Stimulated activated CD4-positive, alpha-beta T cell treated with anti-CD3 and anti-CD28 coated beads, Interleukin-4, amount 100 ng/mL, for 48 hours (primary cell): ENCODE measurements at regions not wholly inside any gene's neighbourhood (a gene's known extent, or its start where the extent isn't known, plus 50 kb on each side); places are given as distances from the start of the nearest gene placed in this dataset.

Source experiments
- DNase-seq, 2 donors: peaks; one replicate each; pipeline ENCODE4 v3.0.0-alpha.2; 2020; ENCODE audit warnings: low read depth in 2 of 2

DNA sequence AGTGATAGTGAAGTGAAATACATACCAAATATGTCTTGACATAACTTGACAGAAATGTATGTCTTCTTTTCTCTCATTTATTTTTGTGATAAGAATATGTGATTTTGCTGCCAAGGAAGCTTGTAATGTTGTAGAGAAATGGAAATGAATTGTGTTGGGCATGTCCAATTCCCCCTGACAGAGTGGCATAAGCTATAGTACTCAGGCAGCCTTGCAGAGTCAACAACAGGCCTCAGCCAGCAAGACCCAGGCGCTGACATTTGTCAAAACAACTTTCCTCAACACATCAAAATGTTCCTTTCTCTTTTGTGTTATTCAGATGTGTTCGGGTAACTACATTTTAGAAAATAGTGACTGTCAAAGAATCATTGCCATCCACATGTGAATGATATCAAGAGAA lies 538.1 kb upstream of the ATP11B start:
- DNase-seq: no peak

DNA sequence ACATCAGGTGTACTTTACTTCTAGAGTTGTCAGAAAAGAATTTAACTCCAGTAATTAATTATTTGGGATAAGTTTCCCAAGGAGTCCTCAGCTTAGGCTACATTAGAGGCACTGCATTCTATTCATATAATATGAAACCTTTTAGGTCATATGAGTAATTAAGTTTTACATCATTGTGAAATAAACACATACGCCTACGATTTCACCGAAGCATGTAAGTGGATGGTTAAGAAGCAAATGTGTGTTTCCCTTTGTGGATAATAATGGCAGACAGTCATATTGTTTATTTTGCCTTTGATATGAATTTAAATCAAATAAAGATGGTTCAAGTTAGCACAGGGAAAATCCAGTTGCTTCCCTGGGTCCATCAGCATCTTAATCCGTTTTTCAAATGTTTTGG lies 535.9 kb upstream of the ATP11B start:
- no peak for DNase-seq

DNA sequence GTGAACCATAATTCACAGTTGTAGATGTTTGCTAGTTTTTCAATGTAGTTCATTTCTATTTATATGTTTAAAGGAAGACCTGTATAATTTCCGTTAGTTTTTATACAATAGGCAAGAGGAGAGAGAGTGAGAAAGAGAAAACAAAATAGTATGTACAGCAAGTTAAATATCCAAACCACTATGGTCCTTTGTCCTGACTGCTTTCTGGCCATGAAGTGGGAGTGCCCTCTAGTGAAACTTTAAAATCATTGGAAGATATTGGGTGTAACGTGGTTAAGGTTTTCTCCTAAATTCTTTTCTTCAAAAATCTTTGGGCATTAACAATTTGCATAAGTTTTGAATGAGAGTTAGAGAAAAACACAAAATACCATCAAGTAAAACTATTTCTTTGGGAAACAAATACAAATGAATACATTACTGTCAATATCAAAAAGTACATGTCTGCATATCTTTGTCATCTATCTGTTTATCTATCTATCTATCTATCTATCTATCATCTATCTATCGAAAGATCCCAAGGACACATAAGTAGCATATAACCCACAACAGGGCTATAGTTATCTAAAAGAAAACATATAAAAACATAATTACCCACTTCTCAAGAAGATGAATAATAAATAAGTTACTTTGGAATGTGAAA lies 534.6 kb upstream of the ATP11B start:
- no peak for DNase-seq

DNA sequence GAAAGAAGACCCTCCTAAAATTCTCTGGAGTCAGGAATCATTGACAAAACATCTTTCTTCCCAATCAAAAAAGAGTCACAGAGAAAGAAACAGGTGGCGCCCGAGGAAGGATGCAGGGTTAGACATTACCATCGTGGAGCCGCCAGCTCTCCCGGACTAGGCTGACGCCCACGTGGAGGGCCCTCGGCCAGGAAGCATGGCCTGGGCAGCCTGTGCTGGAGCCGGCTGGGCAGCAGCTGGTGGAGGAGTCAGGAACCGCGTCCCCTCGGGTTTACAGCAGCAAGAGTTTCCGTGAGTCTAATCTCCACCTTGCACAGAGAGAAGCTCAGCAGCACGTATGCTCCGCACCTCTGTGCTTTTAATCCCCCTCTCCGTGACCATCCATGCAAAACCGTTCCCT lies 533.7 kb upstream of the ATP11B start:
- DNase-seq: no peak

DNA sequence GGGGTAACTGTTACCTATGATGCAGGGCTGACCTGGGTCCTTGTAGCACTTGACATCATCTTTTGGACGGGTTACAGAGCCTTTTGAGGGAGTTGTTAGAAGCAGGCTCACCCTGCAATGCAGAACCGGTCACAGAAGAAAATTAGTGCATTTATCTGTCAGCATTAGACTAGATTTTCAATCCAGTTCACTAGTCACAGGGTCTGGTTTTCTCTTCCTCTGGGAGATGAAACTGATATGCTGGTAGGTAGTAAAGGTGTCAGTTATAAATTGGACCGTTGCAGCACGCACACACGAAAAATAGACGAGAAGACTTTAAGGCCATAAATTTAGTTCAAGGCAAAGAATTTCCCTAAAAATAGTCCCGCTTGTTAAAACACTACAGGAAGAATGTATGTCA lies 532.3 kb upstream of the ATP11B start:
- no peak for DNase-seq

DNA sequence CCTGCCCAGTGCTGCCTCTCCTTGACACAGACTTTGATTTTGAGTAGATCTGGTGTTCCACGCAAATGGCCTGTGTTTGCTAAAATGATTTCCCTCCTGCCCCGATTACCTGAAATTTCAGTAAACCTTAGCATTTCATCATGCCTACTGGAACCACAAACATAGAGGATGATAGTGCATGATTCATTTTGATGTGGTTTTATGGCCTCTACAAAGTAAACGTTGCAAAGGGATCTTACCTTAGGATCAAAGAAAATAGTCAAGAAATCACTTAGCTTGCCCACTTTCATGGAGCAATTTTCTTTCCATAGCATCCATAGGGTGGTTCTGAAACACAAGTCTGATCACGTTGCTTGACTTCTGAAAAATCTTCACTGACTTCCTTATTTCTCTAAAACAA lies 524.6 kb upstream of the ATP11B start:
- DNase-seq: no peak

DNA sequence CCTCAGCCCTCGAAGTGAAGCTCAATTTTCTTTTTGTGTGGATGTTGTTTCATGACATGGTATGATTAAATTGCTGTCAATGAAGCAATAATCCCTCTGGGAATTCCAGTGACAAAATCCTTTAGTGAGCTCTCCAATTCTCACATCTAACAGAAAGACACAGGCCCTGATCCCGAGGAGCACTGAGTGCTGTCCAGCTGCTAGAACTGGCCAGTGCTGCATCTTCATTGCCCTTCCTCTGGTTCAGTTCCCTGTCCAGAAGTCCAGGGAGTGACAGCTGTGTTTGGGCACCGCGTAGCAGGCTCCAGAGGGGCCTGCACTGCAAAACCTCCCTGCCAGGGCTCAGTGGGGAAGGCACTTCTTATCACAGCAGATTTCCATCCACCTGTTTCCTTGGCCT lies 516.8 kb upstream of the ATP11B start:
- no peak for DNase-seq

DNA sequence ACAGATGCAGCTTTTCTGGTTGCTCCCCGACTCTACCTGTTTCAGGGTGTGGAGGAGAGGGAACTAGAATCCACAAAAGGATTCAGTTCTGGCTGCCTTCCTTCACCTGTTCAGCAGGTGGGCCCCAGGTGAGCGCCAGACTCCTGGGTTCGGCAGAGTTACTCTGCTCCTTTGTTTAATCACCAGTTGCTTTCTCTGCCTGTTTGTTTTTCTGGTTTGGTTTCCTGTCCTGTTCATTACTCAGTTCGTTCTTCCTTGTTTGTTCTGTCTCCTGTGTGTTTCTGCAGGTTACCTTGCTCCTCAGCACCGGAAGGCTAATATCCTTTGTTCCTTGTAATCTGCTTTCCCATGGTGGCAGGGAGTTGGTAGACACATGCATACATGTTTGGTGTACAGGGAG lies 508.5 kb upstream of the ATP11B start:
- DNase-seq: no peak

DNA sequence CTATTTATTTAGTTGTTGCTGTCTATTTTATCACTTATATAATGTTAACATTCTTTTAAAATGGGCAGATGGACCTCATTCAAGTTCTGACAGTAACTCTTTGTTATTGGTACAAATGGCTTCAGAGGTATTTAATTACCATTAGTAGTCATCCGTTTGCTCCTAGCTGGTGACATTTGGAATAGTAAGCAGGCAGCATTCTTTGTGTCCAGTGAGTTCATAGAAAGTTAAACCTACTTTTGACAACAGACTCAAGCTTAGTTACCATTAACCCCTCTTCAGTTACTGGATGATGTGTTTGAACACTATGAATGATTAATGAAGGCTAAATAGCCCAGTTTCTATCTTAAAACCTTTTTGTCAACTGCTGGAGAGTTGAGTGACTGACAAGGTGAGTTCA lies 500.7 kb upstream of the ATP11B start:
- DNase-seq: no peak

DNA sequence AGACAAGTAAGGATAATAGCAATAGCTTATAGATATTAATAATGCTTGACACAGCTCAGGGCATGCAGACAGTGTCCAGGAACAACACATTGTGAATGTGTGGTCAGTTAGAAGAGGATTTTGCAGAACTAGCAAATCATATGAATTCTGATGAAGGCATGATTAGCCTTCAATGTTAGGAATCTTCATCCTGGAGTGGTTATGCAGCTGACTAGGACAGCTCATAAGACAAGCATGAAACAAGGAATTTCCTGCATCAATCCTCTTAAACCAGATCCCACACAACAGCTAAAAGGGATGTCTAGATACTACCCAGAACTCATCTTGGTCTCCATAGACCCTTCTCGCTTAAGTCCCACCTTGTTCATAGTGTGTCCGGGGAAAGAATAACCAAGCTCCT lies 499.0 kb upstream of the ATP11B start:
- no peak for DNase-seq

DNA sequence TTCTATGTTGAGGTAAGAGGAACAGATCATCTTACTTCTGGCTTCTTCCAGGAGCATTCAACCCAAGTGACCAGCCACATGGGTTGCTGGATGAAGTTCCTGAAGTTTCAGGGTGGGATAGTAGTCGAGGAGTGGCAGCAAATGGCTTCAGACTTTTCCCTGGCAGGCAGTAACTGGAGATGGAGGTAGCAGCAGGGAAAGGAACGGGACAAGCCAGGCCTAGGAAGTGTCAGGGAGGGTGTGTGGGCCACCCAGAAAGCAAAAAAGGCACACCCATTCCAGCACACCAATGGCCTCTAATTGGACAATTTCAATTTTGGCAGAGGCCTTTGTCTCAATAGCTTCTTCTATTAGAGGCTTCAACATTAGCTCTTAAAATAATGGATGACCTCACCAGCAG lies 498.6 kb upstream of the ATP11B start:
- no peak for DNase-seq

DNA sequence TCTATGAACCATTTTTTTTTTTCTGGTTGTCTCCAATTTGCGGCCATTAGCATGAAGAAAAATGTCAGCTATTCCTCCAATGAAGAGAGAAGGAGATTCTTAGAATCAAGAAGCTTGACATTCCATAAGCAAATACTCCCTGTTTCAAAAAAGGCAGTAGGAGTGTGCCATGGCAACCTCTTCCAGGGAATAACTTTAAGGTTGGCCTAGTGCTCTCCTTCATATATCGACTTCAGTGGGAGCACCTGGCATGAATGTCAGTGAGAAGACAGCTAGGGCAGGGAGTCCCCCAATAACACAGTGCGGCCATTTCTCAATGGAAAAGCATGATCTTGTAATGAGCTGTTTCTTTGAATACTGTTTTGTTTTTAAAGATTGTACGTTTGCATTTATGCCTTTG lies 493.0 kb upstream of the ATP11B start:
- no peak for DNase-seq

DNA sequence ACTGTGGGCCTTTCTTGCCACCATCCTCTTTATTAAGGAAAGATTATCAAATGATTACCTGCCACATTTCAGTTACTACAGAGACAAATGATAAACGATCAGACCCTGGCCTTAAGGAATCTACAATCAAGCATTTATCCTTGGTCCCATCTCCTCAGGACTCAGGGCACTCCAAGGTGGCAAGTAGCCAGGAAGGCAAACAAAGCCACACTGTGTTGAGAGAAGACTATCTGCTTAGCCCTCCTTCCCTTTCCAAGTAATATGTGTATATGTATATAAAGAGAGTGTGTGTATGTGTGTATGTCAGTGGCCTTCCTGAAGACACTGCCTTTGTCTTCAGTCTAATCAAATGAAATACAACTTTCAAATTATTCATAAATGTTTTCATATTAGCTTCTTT lies 490.1 kb upstream of the ATP11B start:
- no peak for DNase-seq

DNA sequence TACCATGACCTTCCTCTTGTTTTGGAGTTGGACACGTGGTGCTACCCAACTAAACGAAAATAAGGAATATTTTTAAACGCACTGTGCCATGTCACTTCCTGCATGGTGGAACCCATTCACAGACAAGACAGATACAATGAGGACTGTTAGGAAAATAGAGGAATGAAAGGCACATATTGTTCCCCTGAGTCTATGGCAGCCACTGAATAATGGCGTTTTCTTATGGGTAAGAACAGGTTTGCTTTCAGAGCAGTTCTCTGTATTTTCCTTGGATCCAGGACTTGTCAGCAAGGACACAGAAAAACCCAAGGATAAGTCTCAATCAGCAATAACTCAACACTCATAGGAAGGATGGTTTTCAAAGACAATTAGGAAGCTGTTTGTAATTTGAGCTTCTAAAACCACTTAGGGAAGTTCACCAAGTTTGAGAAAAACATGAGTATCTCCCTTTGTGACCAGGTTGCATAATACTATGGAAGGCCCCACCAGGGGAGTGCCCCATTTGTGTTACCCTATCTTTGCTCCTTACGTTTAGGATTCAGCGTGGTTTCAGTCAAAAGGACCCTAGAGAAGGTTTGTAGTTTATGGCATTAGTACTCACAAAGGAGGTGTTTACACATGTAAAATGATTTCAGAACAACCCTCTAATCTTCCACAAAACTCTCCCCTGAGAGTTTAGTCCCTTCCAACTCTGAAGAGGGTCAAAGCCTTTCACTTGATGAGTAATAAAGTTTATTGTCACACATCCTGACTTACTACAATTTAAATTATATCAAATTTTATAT lies 487.2 kb upstream of the ATP11B start:
- no peak for DNase-seq

DNA sequence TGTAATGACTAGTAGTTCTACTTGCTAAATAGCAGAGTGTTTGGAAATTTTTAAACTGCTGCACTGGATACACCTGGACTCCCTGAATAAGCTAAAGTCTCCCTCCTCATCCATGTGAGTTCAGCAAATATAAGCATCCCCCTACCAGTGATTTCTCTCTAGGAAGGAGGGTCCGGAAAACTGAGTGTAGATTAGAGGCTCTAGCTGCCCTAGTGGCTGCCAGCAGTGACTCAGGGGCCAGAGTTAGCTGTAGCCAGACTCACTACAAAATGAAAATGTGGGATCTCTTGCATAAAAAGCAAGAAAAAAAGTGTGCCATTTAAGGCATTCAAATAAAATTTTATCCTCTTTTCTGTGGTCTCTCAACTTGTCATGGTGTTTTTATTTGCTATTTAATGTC lies 485.0 kb upstream of the ATP11B start:
- DNase-seq: no peak

DNA sequence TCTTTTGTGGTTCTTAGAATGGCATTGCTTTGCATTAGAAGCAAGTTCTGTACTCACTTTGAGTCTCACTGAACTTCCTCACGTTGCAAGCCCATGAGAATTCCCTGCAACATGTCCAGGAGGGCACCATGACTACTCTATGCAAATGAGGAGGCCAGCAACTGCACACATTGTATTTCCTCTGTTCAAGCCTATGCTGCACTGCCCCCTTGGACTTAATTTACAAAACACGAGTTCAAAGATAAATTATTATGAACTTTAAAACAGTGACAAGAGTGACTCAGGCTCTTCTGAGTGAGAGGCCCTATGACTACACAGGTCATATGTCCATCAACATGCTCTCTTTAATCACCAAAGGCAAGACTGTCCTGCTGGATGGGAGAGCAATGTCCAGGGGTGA lies 484.2 kb upstream of the ATP11B start:
- DNase-seq: no peak

DNA sequence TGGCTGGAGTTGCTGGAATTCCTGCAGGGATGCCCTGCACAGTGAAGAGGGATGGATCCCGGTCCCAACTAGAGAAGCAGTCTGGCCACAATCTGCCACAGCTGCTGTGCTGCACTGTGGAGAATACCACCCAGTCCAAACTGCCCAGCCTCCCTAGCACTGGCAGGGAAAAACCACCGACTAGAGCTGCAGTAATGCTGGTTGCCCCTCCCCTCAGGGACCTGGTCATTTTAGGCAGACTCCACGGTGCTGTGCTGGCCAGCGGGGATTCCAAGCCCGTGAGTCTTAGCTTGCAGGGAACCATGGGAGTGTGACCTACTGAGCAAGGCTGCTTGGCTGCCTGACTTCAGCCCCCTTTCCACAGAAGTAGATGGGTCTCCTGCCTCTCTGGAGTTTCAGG lies 478.0 kb upstream of the ATP11B start:
- no peak for DNase-seq

DNA sequence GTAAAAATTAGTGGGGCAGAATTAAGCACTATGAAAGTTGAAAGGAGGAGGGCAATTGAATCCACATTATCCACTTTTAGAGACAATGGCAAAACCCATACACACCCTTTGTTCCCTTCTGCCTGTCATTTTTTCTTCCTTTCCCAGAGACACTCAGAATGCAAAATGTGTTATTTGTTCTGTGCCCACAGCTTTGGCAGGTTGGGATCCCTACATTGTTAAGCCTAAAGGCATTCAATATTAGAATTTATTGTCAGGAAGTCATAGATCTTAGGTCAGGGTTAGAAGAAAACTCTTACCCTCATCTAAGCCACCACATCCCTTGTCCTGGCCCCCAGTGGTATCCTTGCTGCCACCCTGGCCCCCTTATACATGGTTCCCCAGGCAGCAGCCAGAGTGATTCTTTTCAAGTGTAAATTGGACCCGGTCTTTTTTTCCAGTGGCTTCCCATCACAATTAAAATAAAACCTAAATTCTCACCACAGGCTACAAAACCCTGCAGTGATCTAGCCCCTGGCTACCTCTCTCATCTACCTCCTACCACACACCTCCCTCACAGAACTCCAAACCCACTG lies 470.1 kb upstream of the ATP11B start:
- no peak for DNase-seq

DNA sequence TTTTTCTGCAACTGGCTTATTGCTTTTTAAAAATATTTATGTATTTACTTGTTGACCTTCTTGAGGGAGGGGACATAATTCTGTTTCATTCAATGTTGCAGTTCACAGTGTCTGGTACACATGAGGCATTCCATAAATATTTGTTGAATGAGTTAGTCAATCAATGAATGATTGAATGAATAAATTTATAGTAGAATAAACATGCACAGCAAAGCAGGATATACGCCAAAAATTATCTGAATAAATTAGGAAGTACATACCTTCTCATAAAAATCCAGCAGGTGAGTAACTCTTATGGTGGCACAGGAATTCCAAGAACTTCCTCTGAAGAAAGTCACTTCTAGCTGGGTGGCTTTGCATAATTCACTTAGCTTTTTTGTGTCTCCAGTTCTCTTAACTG lies 469.4 kb upstream of the ATP11B start:
- no peak for DNase-seq

DNA sequence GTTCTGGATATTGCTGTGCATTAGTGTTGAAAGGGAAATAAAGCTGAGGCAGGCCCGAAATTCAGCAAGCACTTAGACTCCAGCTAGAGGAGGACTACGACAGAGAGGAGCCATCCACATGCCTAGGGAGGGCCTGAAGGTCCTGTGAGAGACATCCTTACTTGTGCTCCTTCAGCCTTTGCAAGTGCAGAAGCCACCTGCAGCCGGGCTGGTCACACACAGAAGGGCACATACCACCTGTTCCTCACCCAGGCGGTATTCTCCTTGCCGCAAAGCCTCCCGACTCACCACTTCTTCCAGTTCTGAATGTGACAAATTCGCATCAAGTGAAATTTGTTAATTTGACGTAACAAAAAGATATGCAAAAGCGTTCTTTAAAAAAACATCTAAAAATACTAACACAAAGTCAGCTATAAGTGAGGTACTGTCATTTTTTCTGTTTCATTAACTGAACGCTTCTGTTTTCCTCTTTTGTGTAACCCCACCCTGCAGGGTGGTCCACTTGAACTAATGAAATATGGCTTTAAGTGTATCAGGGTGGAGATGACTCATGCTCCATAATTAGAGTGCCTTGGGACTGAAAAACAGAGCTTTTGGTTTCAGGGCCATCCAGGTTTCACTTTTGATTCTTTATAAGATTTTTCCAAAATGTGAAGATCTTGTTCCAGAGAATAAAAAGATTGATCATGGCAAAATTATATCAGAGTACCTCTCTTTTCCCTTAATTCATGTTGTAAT lies 467.9 kb upstream of the ATP11B start:
- DNase-seq: no peak

DNA sequence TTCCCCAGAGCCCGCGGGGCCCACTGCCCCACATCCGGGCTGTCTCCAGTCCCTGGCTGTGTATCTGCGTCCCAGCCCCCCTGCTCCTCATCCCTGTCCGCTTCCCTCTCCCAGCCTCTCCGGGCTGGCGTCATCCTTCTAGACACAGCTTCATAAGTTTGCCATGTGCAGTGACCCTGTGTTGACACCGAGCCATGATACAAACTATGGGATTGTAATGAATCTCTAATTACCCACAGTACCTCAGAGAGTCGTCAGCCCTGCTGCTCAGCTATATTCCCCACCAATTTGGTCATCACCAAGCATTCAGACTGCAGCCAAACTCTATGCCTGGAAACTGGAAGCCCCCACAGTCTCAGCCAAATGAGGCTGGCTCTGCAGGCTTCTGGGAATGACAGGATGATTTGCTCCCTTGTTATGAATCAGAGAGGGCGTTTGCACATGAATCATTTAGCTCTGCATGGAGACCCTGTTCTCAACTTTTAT lies 466.1 kb upstream of the ATP11B start:
- DNase-seq: no peak

DNA sequence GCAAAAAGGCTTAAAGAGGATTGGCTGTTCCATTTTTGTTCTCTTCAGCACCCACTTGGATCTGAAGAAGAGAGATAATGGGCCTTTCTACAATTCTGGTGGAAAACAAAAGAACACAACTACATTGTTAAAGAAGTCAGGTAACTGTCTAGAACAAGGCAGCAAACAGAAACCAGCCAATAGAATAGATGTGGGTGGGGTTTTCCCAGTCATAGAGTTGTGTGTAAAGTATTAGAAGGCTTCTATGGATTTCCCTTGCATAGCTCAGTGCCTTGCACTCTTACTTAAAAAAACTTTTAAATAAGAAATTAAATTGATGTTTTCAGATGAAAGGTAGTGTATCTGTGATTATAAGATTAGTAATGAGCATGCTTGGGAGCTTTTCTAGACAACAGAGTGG lies 462.7 kb upstream of the ATP11B start:
- DNase-seq: no peak

DNA sequence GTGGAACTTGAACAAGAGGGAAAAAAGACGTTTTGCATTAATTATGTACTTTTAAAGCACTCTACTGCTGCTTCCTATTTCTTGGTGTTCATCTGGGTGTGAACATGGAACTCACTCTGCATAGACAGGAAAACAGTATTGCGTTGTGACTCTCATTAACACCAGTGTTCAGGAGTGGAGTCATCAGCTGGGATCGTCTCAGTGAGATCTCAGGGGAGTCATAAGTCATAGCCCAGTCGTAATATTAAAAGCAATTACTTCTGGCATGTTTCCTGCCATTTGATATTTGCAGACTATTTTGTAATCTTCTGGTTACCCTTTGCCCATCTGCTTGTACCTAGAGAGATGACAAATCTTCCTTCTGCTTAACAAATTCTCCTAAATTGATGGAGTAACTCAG lies 462.0 kb upstream of the ATP11B start:
- no peak for DNase-seq
